ENCODE measurements at regions not wholly inside any gene's neighbourhood (a gene's known extent, or its start where the extent isn't known, plus 50 kb on each side); places are given as distances from the start of the nearest gene placed in this dataset.

DNA sequence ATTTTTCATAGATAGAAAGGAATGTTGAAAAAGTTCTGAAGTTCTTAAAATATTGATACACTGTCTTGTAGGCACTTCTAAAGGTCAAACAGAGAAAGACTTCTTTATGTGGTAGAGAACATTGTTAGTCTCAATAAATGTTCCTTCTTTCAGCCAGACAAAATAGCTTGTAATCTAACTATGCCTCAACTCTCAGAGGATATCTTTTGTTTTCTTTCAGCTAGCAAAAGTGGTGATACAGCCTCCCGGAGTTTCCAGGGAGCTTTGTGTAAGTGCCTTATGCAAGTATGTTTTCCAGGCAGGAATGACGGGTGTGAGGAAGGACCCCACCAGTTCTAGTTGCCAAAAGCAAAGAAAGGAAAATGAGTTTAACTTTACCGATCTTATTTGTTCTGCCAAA, 452.1 kb upstream of the ST6GAL2 start:
- no peaks in the 10 kb centered on the region for H3K36me3 ChIP-seq
- TF ChIP-seq POLR2A (IDR thresholded peaks at IDR 0.05): no peak
- TF ChIP-seq, protein P1, sequence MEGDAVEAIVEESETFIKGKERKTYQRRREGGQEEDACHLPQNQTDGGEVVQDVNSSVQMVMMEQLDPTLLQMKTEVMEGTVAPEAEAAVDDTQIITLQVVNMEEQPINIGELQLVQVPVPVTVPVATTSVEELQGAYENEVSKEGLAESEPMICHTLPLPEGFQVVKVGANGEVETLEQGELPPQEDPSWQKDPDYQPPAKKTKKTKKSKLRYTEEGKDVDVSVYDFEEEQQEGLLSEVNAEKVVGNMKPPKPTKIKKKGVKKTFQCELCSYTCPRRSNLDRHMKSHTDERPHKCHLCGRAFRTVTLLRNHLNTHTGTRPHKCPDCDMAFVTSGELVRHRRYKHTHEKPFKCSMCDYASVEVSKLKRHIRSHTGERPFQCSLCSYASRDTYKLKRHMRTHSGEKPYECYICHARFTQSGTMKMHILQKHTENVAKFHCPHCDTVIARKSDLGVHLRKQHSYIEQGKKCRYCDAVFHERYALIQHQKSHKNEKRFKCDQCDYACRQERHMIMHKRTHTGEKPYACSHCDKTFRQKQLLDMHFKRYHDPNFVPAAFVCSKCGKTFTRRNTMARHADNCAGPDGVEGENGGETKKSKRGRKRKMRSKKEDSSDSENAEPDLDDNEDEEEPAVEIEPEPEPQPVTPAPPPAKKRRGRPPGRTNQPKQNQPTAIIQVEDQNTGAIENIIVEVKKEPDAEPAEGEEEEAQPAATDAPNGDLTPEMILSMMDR (IDR thresholded peaks at IDR 0.05): no peak
- no peak for TF ChIP-seq POLR2AphosphoS5 (IDR thresholded peaks at IDR 0.05)
- 78% methylated on average over 3 of the region's 3 CpGs for WGBS
- H3K27ac ChIP-seq: no peak overlapping the region
- intact Hi-C loops (cut with DNase I): no loop called here
- no peak overlapping the region for H3K4me3 ChIP-seq
- no peak for DNase-seq (ENCODE audit: low spot score)
- H3K9me3 ChIP-seq: no peaks in the 10 kb centered on the region
- H3K27me3 ChIP-seq (replicated peaks; ENCODE audit: insufficient read depth): no peaks in the 10 kb centered on the region
- no peaks in the 10 kb centered on the region for H3K4me1 ChIP-seq (replicated peaks)

DNA sequence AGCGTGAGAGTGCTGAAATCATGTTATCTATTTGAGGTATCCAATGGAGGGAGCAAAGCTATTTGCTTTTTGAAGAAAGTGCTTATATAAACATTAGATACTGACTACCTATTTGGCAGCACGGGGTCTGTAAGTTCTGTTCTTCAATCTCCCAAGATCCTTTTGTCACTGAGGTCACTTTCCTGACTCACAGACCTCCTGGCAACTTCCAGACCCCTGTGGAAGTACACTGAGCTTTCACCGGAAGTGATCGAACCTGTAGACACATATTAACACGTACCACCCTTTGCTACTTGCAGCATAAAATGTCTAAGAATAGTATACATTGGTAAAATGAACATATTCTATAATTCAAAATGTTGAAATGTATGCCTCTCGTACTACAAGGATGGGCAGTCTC, 452.6 kb upstream of the ST6GAL2 start:
- Histone ChIP-seq H3K27me3 (replicated peaks; ENCODE audit: insufficient read depth) (no peaks in the 10 kb centered on the region), H3K4me3 (no peak overlapping the region), H3K27ac (no peak overlapping the region), H3K4me1 (replicated peaks) (no peaks in the 10 kb centered on the region), H3K36me3 (no peaks in the 10 kb centered on the region), H3K9me3 (no peaks in the 10 kb centered on the region)
- intact Hi-C loops (cut with DNase I): no loop called here
- whole genome bisulfite sequencing: 82% methylated on average over 6 of the region's 6 CpGs
- DNase-seq (ENCODE audit: low spot score): no peak
- TF ChIP-seq POLR2AphosphoS5 (IDR thresholded peaks at IDR 0.05) (no peak), POLR2A (IDR thresholded peaks at IDR 0.05) (no peak)
- TF ChIP-seq, protein P1 (IDR thresholded peaks at IDR 0.05): no peak

DNA sequence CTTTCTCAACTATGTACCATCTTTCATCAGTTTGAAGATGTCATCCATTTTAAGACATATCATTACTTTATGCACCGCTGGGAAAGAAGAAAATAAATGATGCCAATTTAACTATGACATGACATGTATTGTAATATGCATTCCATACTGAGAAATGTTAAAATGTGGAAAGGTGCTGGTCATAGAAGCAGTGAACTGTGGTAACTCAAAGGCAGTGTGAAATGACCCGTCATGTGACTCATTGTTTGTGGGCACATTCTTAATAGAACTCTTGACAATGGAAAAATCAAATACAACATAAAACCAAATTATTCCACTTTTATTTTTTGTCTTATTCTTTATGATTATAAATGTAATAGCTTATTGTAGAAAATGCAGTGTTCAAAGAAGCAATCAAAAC, 455.0 kb upstream of the ST6GAL2 start:
- no peaks in the 10 kb centered on the region for H3K9me3 ChIP-seq
- H3K27me3 ChIP-seq (replicated peaks; ENCODE audit: insufficient read depth): no peaks in the 10 kb centered on the region
- intact Hi-C loops (cut with DNase I): no loop called here
- WGBS: 100% methylated on average over 2 of the region's 2 CpGs
- H3K27ac ChIP-seq: no peak overlapping the region
- no peaks in the 10 kb centered on the region for H3K4me1 ChIP-seq (replicated peaks)
- TF ChIP-seq, protein P1 (IDR thresholded peaks at IDR 0.05): no peak
- TF ChIP-seq POLR2A (IDR thresholded peaks at IDR 0.05): no peak
- no peak for TF ChIP-seq POLR2AphosphoS5 (IDR thresholded peaks at IDR 0.05)
- no peaks in the 10 kb centered on the region for H3K36me3 ChIP-seq
- no peak for DNase-seq (ENCODE audit: low spot score)
- H3K4me3 ChIP-seq: no peak overlapping the region

DNA sequence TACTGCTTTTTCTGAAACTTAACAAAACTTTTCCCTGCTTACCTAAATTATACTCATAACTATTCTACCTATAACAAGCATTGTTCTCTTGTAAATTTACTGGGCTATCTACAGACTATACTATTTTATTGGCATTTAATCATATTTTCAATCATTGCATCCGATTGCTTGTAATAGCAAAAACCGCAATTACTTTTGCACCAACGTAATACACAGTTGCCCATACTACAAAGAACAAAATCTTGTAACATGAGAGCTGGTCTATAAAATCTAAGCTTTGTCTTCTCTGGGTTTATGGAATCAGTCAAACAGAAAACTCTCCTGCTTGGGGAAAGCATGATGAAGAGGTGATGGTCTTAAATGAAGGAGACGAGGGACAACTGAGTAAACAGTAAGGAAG, 463.4 kb upstream of the ST6GAL2 start:
- no peaks in the 10 kb centered on the region for H3K9me3 ChIP-seq
- no peak overlapping the region for H3K27ac ChIP-seq
- no peak for TF ChIP-seq POLR2A (IDR thresholded peaks at IDR 0.05)
- TF ChIP-seq, protein P1 (IDR thresholded peaks at IDR 0.05): no peak
- no peak for TF ChIP-seq POLR2AphosphoS5 (IDR thresholded peaks at IDR 0.05)
- no peaks in the 10 kb centered on the region for H3K4me1 ChIP-seq (replicated peaks)
- intact Hi-C loops (cut with DNase I): no loop called here
- H3K36me3 ChIP-seq: no peaks in the 10 kb centered on the region
- H3K27me3 ChIP-seq (replicated peaks; ENCODE audit: insufficient read depth): no peaks in the 10 kb centered on the region
- no peak overlapping the region for H3K4me3 ChIP-seq
- WGBS: 69% methylated on average over 4 of the region's 4 CpGs
- DNase-seq (ENCODE audit: low spot score): no peak

DNA sequence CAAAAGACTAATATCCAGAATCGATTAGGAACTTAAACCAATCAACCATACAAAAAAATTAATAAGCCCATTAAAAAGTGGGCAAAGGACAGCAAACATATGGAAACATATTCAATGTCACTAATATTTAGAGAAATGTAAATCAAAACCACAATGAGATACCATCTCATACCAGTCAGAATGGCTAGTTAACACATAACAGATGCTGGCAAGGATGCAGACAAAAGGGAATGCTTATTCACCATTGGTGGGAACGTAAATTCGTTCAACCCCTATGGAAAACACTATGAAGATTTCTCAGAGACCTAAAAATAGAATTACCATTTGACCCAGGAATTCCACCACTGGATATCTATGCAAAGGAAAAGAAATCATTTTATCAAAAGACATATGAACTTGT, 468.2 kb upstream of the ST6GAL2 start:
- Histone ChIP-seq H3K27ac (no peak overlapping the region), H3K9me3 (no peaks in the 10 kb centered on the region), H3K4me3 (no peak overlapping the region), H3K36me3 (no peaks in the 10 kb centered on the region), H3K27me3 (replicated peaks; ENCODE audit: insufficient read depth) (no peaks in the 10 kb centered on the region), H3K4me1 (replicated peaks) (no peaks in the 10 kb centered on the region)
- WGBS: 74% methylated on average over 3 of the region's 3 CpGs
- intact Hi-C loops (cut with DNase I): no loop called here
- DNase-seq (ENCODE audit: low spot score): no peak
- TF ChIP-seq POLR2AphosphoS5 (IDR thresholded peaks at IDR 0.05) (no peak), POLR2A (IDR thresholded peaks at IDR 0.05) (no peak)
- TF ChIP-seq, protein P1 (IDR thresholded peaks at IDR 0.05): no peak
